ENCODE measurements at regions not wholly inside any gene's neighbourhood (a gene's known extent, or its start where the extent isn't known, plus 50 kb on each side); places are given as distances from the start of the nearest gene placed in this dataset.

- Histone ChIP-seq H3K27me3 (ENCODE audit: insufficient read depth, low read length) (no peaks in the 10 kb centered on the region), H3K79me2 (ENCODE audit: insufficient read depth, low read length) (no peaks in the 10 kb centered on the region), H3K9me3 (ENCODE audit: control insufficient read depth, low read depth, low read length) (peaks cover 15% of the 10 kb centered on the region), H2BK12ac (ENCODE audit: insufficient read length, low read depth, low read length) (no peak overlapping the region), H2BK15ac (ENCODE audit: low read depth, low read length) (no peak overlapping the region), H3K23me2 (ENCODE audit: insufficient read length, low read depth, low read length, poor library complexity, severe bottlenecking) (no peaks in the 10 kb centered on the region), H3K18ac (ENCODE audit: insufficient read length, low read depth, low read length) (no peak overlapping the region), H3K23ac (ENCODE audit: insufficient read length, low read depth, low read length) (no peak overlapping the region), H4K5ac (ENCODE audit: insufficient read length, low read depth, low read length) (no peak overlapping the region), H4K20me1 (ENCODE audit: control insufficient read depth, insufficient read depth, insufficient read length) (no peaks in the 10 kb centered on the region), H3K79me1 (ENCODE audit: insufficient read depth, low read depth, low read length, poor library complexity, severe bottlenecking) (no peaks in the 10 kb centered on the region), H3K4me1 (ENCODE audit: insufficient read depth, low read length) (no peaks in the 10 kb centered on the region), H3K56ac (ENCODE audit: insufficient read length, low read depth, low read length) (no peak overlapping the region), H3K14ac (ENCODE audit: insufficient read depth, low read length) (no peak overlapping the region), H4K91ac (ENCODE audit: insufficient read length, low read depth, low read length) (no peak overlapping the region), H2AK5ac (ENCODE audit: insufficient read length, low read length) (no peak overlapping the region), H3T11ph (ENCODE audit: low read length) (no peak overlapping the region), H3K4ac (ENCODE audit: low read depth, low read length) (no peak overlapping the region), H3K27ac (ENCODE audit: insufficient read length, low read depth, low read length) (no peak overlapping the region), H2AFZ (ENCODE audit: low read length) (no peak overlapping the region), H3K9ac (ENCODE audit: extremely low read depth, insufficient read length, low read length) (no peak overlapping the region), H2BK5ac (ENCODE audit: insufficient read length, low read length) (no peak overlapping the region), H3K4me2 (ENCODE audit: insufficient read depth, insufficient read length, low read length) (no peak overlapping the region), H2BK20ac (ENCODE audit: low read depth, low read length, poor library complexity, severe bottlenecking) (no peak overlapping the region), H4K8ac (replicated peaks; ENCODE audit: insufficient read length, low read depth, low read length) (no peak overlapping the region), H2BK120ac (ENCODE audit: low read depth, low read length, poor library complexity, severe bottlenecking) (no peak overlapping the region)
- Mint-ChIP-seq H3K36me3 (ENCODE audit: insufficient read depth in 1 of 3, low read depth in 3 of 3) (peaks cover 4 to 8% (median 7%) of the 10 kb centered on the region in 3 experiments; a peak in 6 of 7 replicates), H3K4me1 (no peaks in the 10 kb centered on the region), H3K9me3 (peaks cover 64 to 66% of the 10 kb centered on the region in 2 experiments), H3K4me3 (no peak overlapping the region), H3K27ac (no peak overlapping the region), H3K27me3 (ENCODE audit: low read depth) (no peaks in the 10 kb centered on the region)
- WGBS (ENCODE audit: extremely low coverage, insufficient read length, low lambda C conversion rate): no CpG with 5 or more reads among the region's 2 CpGs
- DNase-seq: no peak
- no peak for TF ChIP-seq CTCF (conservative IDR thresholded peaks at IDR 0.05)
These were observed 360.8 kb upstream of the CXorf51B start for GRCh38 chrX:146448791-146449190.
